ENCODE measurements at regions not wholly inside any gene's neighbourhood (a gene's known extent, or its start where the extent isn't known, plus 50 kb on each side); places are given as distances from the start of the nearest gene placed in this dataset.

GRCh38 chrX:68894513-68895340, 65.9 kb downstream of the EFNB1 start:
- TF ChIP-seq POLR2A (IDR thresholded peaks at IDR 0.05) (no peak), CTCF (IDR thresholded peaks at IDR 0.05) (no peak)

All from testis (tissue), 2 donors.